K562 (cell line): ENCODE measurements at regions not wholly inside any gene's neighbourhood (a gene's known extent, or its start where the extent isn't known, plus 50 kb on each side); places are given as distances from the start of the nearest gene placed in this dataset.

Source experiments
- EZH2 ChIP-seq: IDR thresholded peaks from 2 replicates; pipeline ENCODE4 v1.6.1; 2012; ENCODE audit warnings: low read depth, mild to moderate bottlenecking, inconsistent platforms, low read length, borderline replicate concordance
- FOXK2 ChIP-seq, 2 experiments: fragments of 450-650 bp; IDR thresholded peaks in 1 of 2; conservative IDR thresholded peaks in 1 of 2; 2 replicates each; pipeline ENCODE4 v1.6.1; 2016; ENCODE audit warnings: low read depth in 2 of 2, mild to moderate bottlenecking in 1 of 2
- SMAD1 ChIP-seq: fragments of 150-350 bp; IDR thresholded peaks from 2 replicates; pipeline ENCODE4 v1.6.1; 2014; ENCODE audit warnings: low read length, low read depth; ENCODE audit not compliant: partially characterized antibody
- ZNF12 ChIP-seq: sonication (generic); formaldehyde crosslinking; IDR thresholded peaks from 2 replicates; pipeline ENCODE4 v1.4.0; 2020; ENCODE audit warnings: mild to moderate bottlenecking, missing genetic modification reagents

DNA sequence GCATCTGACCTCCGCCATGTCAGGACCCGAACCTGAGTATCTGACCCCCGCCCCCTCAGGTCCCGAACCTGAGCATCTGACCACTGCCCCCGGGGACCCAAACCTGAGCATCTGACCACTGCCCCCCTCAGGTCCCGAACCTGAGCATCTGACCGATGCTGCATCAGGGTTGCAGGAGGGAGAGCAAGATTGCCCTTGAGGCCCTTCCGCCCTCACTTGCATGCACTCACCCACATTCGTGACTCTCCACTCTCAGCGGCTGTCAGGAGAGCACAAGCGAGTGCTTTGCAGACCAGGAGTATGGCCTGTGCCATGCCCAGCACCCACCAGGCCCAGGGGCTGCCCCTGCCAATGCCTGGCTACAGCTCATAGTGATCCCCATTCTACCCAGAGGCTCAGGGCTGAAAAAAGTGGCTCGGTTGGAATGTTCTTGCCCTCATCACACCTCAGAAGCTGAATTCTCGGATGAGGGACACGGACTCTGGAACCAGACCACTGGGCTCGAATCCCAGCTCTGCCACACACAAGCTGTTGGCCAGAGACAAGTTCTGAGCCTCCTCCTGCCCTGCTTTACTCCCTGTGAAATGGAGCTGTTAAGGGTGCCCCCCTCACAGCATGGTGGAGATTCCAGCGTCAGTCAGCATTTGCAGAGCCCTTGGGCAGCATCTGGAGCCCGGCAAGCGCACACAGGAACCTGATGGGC, 82.1 kb downstream of the DLL1 start:
- TF ChIP-seq EZH2 (no peak), ZNF12 (CRISPR knock-in tag) (no peak), SMAD1 (no peak), FOXK2 (conservative IDR thresholded peaks at IDR 0.05 in 1 of 2, IDR thresholded peaks at IDR 0.05 in 1 of 2; ENCODE audit: low read depth in 2 of 2) (no peak)
